ENCODE measurements at regions not wholly inside any gene's neighbourhood (a gene's known extent, or its start where the extent isn't known, plus 50 kb on each side); places are given as distances from the start of the nearest gene placed in this dataset.

DNA sequence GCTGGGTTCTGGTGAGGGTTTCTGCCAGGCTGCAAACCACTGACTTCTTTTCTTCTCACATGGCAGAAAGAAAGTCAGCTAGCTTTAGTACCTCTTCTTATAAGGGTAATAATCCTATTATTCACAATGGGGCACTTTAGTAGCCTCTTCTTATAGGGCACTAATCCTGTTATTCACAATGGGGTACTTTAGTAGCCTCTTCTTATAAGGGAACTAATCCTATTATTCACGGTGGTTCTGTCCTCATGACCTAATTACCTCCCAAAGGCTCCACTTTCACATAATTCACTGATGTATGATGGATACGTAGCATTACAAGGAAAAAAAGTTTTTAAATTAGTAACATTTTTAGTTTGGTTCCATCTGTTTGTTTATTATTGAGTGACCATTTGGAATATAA lies 671.3 kb downstream of the NSUN3 start:
- TF ChIP-seq EZH2 (IDR thresholded peaks at IDR 0.05; ENCODE audit: borderline replicate concordance, insufficient read depth, low read depth, low read length, poor library complexity, severe bottlenecking) = no peak
- TF ChIP-seq, protein P1, sequence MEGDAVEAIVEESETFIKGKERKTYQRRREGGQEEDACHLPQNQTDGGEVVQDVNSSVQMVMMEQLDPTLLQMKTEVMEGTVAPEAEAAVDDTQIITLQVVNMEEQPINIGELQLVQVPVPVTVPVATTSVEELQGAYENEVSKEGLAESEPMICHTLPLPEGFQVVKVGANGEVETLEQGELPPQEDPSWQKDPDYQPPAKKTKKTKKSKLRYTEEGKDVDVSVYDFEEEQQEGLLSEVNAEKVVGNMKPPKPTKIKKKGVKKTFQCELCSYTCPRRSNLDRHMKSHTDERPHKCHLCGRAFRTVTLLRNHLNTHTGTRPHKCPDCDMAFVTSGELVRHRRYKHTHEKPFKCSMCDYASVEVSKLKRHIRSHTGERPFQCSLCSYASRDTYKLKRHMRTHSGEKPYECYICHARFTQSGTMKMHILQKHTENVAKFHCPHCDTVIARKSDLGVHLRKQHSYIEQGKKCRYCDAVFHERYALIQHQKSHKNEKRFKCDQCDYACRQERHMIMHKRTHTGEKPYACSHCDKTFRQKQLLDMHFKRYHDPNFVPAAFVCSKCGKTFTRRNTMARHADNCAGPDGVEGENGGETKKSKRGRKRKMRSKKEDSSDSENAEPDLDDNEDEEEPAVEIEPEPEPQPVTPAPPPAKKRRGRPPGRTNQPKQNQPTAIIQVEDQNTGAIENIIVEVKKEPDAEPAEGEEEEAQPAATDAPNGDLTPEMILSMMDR (IDR thresholded peaks at IDR 0.05) = no peak

Measured in B cell (primary cell).